K562 (cell line): ENCODE measurements at regions not wholly inside any gene's neighbourhood (a gene's known extent, or its start where the extent isn't known, plus 50 kb on each side); places are given as distances from the start of the nearest gene placed in this dataset.

ENCODE experiments used
- DPF2 ChIP-seq: fragments of 450-650 bp; IDR thresholded peaks from 2 replicates; pipeline ENCODE4 v1.6.1; 2016
- ELK1 ChIP-seq: sonication (generic); formaldehyde crosslinking; IDR thresholded peaks from 2 replicates; pipeline ENCODE4 v1.8.1; 2022; ENCODE audit warnings: missing genetic modification reagents
- POLR2A ChIP-seq: fragments of 450-650 bp; conservative IDR thresholded peaks from 2 replicates; pipeline ENCODE4 v1.6.1; 2016
- SRSF3 ChIP-seq: fragments of 200-400 bp; formaldehyde crosslinking; IDR thresholded peaks from 2 replicates; pipeline ENCODE4 v1.6.1; 2016; ENCODE audit warnings: mild to moderate bottlenecking, low read length, moderate library complexity; ENCODE audit not compliant: insufficient read depth
- TF ChIP-seq, protein P1 (sequence below), 3 experiments: IDR thresholded peaks in 2 of 3; conservative IDR thresholded peaks in 1 of 3; 2 replicates each; pipeline ENCODE4 v1.5.1; 2011 to 2012; ENCODE audit warnings: low read length in 3 of 3, mild to moderate bottlenecking in 3 of 3, control low read depth in 2 of 3, improper control_type of control experiment in 1 of 3, inconsistent platforms in 1 of 3, low read depth in 1 of 3, mixed read lengths in 1 of 3, moderate library complexity in 1 of 3; ENCODE audit not compliant: insufficient read depth in 2 of 3

GRCh38 chr6:135126034-135126433 is 55.1 kb upstream of the MYB start:
- TF ChIP-seq ELK1 = no peak
- no peak for TF ChIP-seq SRSF3
- no peak for TF ChIP-seq DPF2
- no peak for TF ChIP-seq POLR2A
- TF ChIP-seq, protein P1, sequence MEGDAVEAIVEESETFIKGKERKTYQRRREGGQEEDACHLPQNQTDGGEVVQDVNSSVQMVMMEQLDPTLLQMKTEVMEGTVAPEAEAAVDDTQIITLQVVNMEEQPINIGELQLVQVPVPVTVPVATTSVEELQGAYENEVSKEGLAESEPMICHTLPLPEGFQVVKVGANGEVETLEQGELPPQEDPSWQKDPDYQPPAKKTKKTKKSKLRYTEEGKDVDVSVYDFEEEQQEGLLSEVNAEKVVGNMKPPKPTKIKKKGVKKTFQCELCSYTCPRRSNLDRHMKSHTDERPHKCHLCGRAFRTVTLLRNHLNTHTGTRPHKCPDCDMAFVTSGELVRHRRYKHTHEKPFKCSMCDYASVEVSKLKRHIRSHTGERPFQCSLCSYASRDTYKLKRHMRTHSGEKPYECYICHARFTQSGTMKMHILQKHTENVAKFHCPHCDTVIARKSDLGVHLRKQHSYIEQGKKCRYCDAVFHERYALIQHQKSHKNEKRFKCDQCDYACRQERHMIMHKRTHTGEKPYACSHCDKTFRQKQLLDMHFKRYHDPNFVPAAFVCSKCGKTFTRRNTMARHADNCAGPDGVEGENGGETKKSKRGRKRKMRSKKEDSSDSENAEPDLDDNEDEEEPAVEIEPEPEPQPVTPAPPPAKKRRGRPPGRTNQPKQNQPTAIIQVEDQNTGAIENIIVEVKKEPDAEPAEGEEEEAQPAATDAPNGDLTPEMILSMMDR (IDR thresholded peaks at IDR 0.05 in 2 of 3, conservative IDR thresholded peaks at IDR 0.05 in 1 of 3; ENCODE audit: insufficient read depth in 2 of 3, low read depth in 1 of 3, low read length in 3 of 3) = no peak
